HG02938 (cell line): ENCODE measurements at regions not wholly inside any gene's neighbourhood (a gene's known extent, or its start where the extent isn't known, plus 50 kb on each side); places are given as distances from the start of the nearest gene placed in this dataset.

ENCODE experiments used
- ATAC-seq: cut with Tn5 transposase; IDR thresholded peaks from one replicate; pipeline ENCODE4 v1.9.1; 2021; ENCODE audit warnings: mild to moderate bottlenecking, moderate library complexity; ENCODE audit not compliant: unreplicated experiment

GRCh38 chr14:87139299-87139698, 853.7 kb downstream of the GALC start:
- ATAC-seq, result no peak

- no peak for ATAC-seq
These were observed 859.7 kb downstream of the GALC start for GRCh38 chr14:87133073-87133801.

- no peak for ATAC-seq
These were observed 861.1 kb downstream of the GALC start for GRCh38 chr14:87131879-87132278.

- ATAC-seq, result no peak
These were observed 870.8 kb downstream of the GALC start for GRCh38 chr14:87122166-87122565.

GRCh38 chr14:87121716-87122115, 871.3 kb downstream of the GALC start:
- no peak for ATAC-seq

- no peak for ATAC-seq
These were observed 877.7 kb downstream of the GALC start for GRCh38 chr14:87115234-87115633.

GRCh38 chr14:87113286-87113685, 879.7 kb downstream of the GALC start:
- ATAC-seq, result no peak

- ATAC-seq, result no peak
These were observed 881.2 kb downstream of the GALC start for GRCh38 chr14:87111741-87112140.

- ATAC-seq, result no peak
These were observed 881.9 kb downstream of the GALC start for GRCh38 chr14:87111126-87111525.

- no peak for ATAC-seq
These were observed 883.7 kb downstream of the GALC start for GRCh38 chr14:87109271-87109670.

- no peak for ATAC-seq
These were observed 884.3 kb downstream of the GALC start for GRCh38 chr14:87108726-87109125.

GRCh38 chr14:87102811-87103378, 890.1 kb downstream of the GALC start:
- no peak for ATAC-seq

GRCh38 chr14:87097015-87097414, 896.0 kb downstream of the GALC start:
- no peak for ATAC-seq

- no peak for ATAC-seq
These were observed 898.1 kb downstream of the GALC start for GRCh38 chr14:87094913-87095312.

GRCh38 chr14:87088588-87088987, 904.4 kb downstream of the GALC start:
- no peak for ATAC-seq

GRCh38 chr14:87087881-87088280, 905.1 kb downstream of the GALC start:
- no peak for ATAC-seq

GRCh38 chr14:87084908-87085307, 908.1 kb downstream of the GALC start:
- ATAC-seq, result no peak

- ATAC-seq, result no peak
These were observed 910.1 kb downstream of the GALC start for GRCh38 chr14:87082917-87083316.

- no peak for ATAC-seq
These were observed 912.0 kb downstream of the GALC start for GRCh38 chr14:87081004-87081403.

- no peak for ATAC-seq
These were observed 912.8 kb downstream of the GALC start for GRCh38 chr14:87080146-87080545.

GRCh38 chr14:87079416-87079815, 913.6 kb downstream of the GALC start:
- ATAC-seq, result no peak

- ATAC-seq, result no peak
These were observed 916.1 kb downstream of the GALC start for GRCh38 chr14:87076922-87077321.

GRCh38 chr14:87076146-87076545, 916.8 kb downstream of the GALC start:
- no peak for ATAC-seq
